HepG2 (cell line): ENCODE measurements at regions not wholly inside any gene's neighbourhood (a gene's known extent, or its start where the extent isn't known, plus 50 kb on each side); places are given as distances from the start of the nearest gene placed in this dataset.

Source experiments
- CREB1 ChIP-seq, 2 experiments: fragments of 450-650 bp in 1 of 2; IDR thresholded peaks; 2 replicates each; pipeline ENCODE4 v1.6.1; 2016 to 2017; ENCODE audit warnings: control low read depth in 1 of 2, mild to moderate bottlenecking in 1 of 2, missing compliant biosample characterization in 1 of 2, missing genetic modification characterization in 1 of 2
- EHMT2 ChIP-seq: fragments of 200-600 bp; sonication (generic); IDR thresholded peaks from 2 replicates; pipeline ENCODE4 v1.7.0; 2017; ENCODE audit warnings: antibody characterized with exemption, low read depth, low read length, borderline replicate concordance
- ELF1 ChIP-seq: sonication (generic); formaldehyde crosslinking; IDR thresholded peaks from 2 replicates; pipeline ENCODE4 v1.4.0; 2020; ENCODE audit warnings: missing genetic modification reagents
- EP300 ChIP-seq, 3 experiments: sonication (generic) in 1 of 3; formaldehyde crosslinking in 1 of 3; IDR thresholded peaks; 2 replicates each; pipeline versions ENCODE4 v1.5.1 to v1.6.1; 2011 to 2020; ENCODE audit warnings: low read depth in 2 of 3, low read length in 2 of 3, borderline replicate concordance in 1 of 3, improper control_type of control experiment in 1 of 3, mild to moderate bottlenecking in 1 of 3, missing genetic modification reagents in 1 of 3, moderate library complexity in 1 of 3
- TRIM24 ChIP-seq: sonication (generic); formaldehyde crosslinking; IDR thresholded peaks from 2 replicates; pipeline ENCODE4 v1.8.0; 2022; ENCODE audit warnings: mild to moderate bottlenecking, missing genetic modification reagents
- ZNF253 ChIP-seq: sonication (generic); formaldehyde crosslinking; IDR thresholded peaks from 2 replicates; pipeline ENCODE4 v1.8.0; 2022; ENCODE audit warnings: mild to moderate bottlenecking, missing genetic modification reagents, borderline replicate concordance
- ZNF354B ChIP-seq: sonication (generic); formaldehyde crosslinking; IDR thresholded peaks from 2 replicates; pipeline ENCODE4 v1.8.0; 2022; ENCODE audit warnings: mild to moderate bottlenecking, missing genetic modification reagents
- ZNF644 ChIP-seq: IDR thresholded peaks from 2 replicates; pipeline ENCODE4 v1.6.1; 2016; ENCODE audit warnings: low read depth
- TF ChIP-seq, protein P1 (sequence below): sonication (generic); formaldehyde crosslinking; IDR thresholded peaks from 2 replicates; pipeline ENCODE4 v1.5.0; 2020; ENCODE audit warnings: mild to moderate bottlenecking, missing genetic modification reagents, moderate library complexity
- TF ChIP-seq, protein P2 (sequence below): sonication (generic); formaldehyde crosslinking; IDR thresholded peaks from 2 replicates; pipeline ENCODE4 v1.5.0; 2020; ENCODE audit warnings: missing genetic modification reagents, mild to moderate bottlenecking, borderline replicate concordance

DNA sequence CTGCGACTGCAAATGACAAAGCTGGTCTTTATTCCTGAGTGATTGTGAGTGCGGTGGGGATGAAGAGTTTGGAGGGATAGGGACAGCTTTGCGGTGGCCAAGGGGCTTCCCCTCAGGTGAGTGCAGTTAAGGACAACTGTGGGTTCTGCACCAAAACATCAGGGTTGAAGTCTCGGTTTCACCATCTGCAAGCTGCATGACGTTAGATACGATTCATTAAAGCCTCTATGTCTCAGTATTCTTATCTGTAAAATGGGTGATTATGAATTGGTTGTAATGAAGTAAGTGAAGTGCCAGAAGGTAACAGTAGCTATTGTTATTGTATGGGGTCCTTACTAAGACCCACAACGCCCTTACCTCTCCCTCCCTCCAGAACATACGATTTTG, 226.8 kb upstream of the DAPK1 start:
- TF ChIP-seq, protein P1, sequence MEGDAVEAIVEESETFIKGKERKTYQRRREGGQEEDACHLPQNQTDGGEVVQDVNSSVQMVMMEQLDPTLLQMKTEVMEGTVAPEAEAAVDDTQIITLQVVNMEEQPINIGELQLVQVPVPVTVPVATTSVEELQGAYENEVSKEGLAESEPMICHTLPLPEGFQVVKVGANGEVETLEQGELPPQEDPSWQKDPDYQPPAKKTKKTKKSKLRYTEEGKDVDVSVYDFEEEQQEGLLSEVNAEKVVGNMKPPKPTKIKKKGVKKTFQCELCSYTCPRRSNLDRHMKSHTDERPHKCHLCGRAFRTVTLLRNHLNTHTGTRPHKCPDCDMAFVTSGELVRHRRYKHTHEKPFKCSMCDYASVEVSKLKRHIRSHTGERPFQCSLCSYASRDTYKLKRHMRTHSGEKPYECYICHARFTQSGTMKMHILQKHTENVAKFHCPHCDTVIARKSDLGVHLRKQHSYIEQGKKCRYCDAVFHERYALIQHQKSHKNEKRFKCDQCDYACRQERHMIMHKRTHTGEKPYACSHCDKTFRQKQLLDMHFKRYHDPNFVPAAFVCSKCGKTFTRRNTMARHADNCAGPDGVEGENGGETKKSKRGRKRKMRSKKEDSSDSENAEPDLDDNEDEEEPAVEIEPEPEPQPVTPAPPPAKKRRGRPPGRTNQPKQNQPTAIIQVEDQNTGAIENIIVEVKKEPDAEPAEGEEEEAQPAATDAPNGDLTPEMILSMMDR, result no peak
- no peak for TF ChIP-seq ZNF354B
- no peak for TF ChIP-seq EP300 (IDR thresholded peaks at IDR 0.05; ENCODE audit: low read depth in 2 of 2, low read length in 2 of 2)
- no peak for TF ChIP-seq EP300 (CRISPR knock-in tag; IDR thresholded peaks at IDR 0.05; ENCODE audit: borderline replicate concordance)
- TF ChIP-seq CREB1 (IDR thresholded peaks at IDR 0.05), result no peak
- TF ChIP-seq CREB1 (CRISPR knock-in tag; IDR thresholded peaks at IDR 0.05), result no peak
- TF ChIP-seq TRIM24 (CRISPR knock-in tag), result no peak
- TF ChIP-seq EHMT2, result no peak
- no peak for TF ChIP-seq ZNF253 (CRISPR knock-in tag)
- TF ChIP-seq ZNF644 (CRISPR knock-in tag), result no peak
- no peak for TF ChIP-seq ELF1 (CRISPR knock-in tag)
- TF ChIP-seq, protein P2, sequence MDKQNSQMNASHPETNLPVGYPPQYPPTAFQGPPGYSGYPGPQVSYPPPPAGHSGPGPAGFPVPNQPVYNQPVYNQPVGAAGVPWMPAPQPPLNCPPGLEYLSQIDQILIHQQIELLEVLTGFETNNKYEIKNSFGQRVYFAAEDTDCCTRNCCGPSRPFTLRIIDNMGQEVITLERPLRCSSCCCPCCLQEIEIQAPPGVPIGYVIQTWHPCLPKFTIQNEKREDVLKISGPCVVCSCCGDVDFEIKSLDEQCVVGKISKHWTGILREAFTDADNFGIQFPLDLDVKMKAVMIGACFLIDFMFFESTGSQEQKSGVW (CRISPR knock-in tag), result no peak
